ENCODE measurements at regions not wholly inside any gene's neighbourhood (a gene's known extent, or its start where the extent isn't known, plus 50 kb on each side); places are given as distances from the start of the nearest gene placed in this dataset.

DNA sequence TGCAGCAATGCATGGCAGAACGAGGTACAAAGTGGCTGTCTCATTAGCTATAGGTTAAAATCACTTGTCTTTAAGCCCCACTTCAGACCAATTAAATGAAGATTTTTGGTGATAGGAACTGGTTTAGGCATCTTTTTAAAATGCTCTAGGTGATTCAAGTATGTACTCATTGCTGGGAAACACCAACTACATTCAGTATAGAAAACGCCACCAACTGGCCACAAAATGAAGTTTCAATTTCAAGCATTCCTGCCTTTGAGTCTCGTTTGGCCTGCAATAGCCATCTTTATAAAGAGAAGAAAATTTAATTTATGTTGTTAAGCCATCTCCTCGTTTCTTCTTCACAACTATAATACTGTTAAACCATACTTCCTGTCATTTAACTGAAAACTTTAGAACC is 587.9 kb downstream of the GBE1 start:
- TF ChIP-seq, protein P1, sequence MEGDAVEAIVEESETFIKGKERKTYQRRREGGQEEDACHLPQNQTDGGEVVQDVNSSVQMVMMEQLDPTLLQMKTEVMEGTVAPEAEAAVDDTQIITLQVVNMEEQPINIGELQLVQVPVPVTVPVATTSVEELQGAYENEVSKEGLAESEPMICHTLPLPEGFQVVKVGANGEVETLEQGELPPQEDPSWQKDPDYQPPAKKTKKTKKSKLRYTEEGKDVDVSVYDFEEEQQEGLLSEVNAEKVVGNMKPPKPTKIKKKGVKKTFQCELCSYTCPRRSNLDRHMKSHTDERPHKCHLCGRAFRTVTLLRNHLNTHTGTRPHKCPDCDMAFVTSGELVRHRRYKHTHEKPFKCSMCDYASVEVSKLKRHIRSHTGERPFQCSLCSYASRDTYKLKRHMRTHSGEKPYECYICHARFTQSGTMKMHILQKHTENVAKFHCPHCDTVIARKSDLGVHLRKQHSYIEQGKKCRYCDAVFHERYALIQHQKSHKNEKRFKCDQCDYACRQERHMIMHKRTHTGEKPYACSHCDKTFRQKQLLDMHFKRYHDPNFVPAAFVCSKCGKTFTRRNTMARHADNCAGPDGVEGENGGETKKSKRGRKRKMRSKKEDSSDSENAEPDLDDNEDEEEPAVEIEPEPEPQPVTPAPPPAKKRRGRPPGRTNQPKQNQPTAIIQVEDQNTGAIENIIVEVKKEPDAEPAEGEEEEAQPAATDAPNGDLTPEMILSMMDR (IDR thresholded peaks at IDR 0.05) = no peak
- TF ChIP-seq POLR2A (IDR thresholded peaks at IDR 0.05) = no peak

All from esophagus squamous epithelium (tissue), 4 donors.